ENCODE measurements at regions not wholly inside any gene's neighbourhood (a gene's known extent, or its start where the extent isn't known, plus 50 kb on each side); places are given as distances from the start of the nearest gene placed in this dataset.

DNA sequence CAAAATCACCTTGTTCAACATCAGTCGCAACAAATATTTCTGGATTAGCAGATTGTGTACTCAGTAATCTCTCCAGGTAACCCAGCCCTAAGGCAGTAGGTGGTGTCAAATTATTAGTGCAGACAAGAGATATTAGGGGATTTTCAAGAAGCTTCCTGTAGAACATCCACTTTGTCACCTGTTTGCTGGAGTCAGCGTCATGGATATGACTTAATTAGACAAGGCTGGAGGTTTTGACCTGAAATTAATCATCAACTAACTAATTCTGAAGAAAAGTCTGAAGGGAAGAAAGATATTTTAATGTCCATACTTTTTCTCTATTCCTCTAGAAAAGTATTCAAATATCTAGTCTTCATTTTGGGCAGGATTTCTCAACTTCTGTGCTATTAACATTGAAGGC, 91.4 kb upstream of the CCDC112 start:
- no peak overlapping the region for H3K4me3 ChIP-seq (replicated peaks; ENCODE audit: low read depth, low read length)
- H3K27me3 ChIP-seq (replicated peaks; ENCODE audit: control insufficient read depth, insufficient read depth, low read length), result no peaks in the 10 kb centered on the region
- DNase-seq (ENCODE audit: extremely low read depth, insufficient read length), result no peak
- no peaks in the 10 kb centered on the region for H3K36me3 ChIP-seq (ENCODE audit: control insufficient read depth, insufficient read depth, low read length)
- TF ChIP-seq, protein P1, sequence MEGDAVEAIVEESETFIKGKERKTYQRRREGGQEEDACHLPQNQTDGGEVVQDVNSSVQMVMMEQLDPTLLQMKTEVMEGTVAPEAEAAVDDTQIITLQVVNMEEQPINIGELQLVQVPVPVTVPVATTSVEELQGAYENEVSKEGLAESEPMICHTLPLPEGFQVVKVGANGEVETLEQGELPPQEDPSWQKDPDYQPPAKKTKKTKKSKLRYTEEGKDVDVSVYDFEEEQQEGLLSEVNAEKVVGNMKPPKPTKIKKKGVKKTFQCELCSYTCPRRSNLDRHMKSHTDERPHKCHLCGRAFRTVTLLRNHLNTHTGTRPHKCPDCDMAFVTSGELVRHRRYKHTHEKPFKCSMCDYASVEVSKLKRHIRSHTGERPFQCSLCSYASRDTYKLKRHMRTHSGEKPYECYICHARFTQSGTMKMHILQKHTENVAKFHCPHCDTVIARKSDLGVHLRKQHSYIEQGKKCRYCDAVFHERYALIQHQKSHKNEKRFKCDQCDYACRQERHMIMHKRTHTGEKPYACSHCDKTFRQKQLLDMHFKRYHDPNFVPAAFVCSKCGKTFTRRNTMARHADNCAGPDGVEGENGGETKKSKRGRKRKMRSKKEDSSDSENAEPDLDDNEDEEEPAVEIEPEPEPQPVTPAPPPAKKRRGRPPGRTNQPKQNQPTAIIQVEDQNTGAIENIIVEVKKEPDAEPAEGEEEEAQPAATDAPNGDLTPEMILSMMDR (IDR thresholded peaks at IDR 0.05; ENCODE audit: insufficient read depth, low read length, poor library complexity, severe bottlenecking), result no peak

DNA sequence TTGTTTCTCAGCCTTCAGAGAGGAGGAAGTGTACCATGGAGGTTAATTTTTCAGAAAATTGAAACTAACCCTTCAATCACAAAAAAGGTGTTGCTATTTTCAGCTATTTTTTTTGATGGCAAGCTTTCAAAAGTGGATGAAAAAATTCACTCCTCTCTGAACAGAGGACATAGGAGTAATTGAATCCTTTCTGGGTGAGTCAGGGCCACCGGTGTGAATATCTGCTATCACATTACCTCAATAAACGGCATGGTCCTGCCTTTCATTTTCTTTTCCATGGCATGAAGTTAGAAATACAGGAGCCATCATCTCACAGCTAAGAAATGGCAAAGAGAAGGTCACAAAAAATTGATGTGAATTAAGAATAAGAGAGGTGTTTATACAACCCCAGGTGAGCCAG, 90.2 kb upstream of the CCDC112 start:
- TF ChIP-seq, protein P1 (IDR thresholded peaks at IDR 0.05; ENCODE audit: insufficient read depth, low read length, poor library complexity, severe bottlenecking), result no peak
- Histone ChIP-seq H3K4me3 (replicated peaks; ENCODE audit: low read depth, low read length) (no peak overlapping the region), H3K36me3 (ENCODE audit: control insufficient read depth, insufficient read depth, low read length) (no peaks in the 10 kb centered on the region), H3K27me3 (replicated peaks; ENCODE audit: control insufficient read depth, insufficient read depth, low read length) (no peaks in the 10 kb centered on the region)
- DNase-seq (ENCODE audit: extremely low read depth, insufficient read length), result no peak

DNA sequence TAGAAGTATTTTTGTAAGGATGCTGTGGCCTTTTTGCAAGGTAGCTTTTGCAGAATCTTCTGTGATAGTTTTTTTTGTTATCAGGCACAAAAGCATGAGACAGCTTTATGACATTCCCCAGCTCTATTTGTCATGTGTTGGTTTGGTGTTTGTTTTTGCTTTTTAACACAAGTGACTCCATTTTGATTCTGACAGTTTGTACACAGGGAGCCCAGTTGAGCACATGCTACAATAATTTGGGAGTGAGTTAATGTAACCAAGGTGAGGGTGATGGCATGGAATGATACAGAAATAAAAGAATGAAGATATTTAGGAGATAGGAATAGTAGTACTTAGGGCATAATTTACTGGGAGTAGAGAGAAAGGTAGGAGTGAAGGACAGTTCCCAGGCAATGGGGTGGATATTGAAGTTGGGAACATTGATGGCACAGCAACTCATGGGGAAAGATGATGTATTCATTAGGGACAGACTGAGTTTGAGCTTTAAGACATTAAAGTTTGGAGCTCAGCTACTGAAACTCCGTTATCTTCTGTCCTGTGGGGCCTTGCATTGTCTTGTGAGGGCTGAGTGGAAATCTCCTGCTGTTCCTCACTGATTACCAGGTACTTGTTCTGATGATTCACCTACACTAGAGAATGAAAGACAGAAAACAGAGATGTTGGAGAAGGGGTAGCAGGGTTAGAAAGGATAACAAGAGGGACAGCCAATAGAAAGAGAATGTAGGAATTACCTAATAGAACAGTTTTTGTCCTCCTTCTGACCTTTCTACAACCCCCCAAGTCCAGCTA, 88.3 kb upstream of the CCDC112 start:
- Histone ChIP-seq H3K27me3 (replicated peaks; ENCODE audit: control insufficient read depth, insufficient read depth, low read length) (no peaks in the 10 kb centered on the region), H3K36me3 (ENCODE audit: control insufficient read depth, insufficient read depth, low read length) (no peaks in the 10 kb centered on the region), H3K4me3 (replicated peaks; ENCODE audit: low read depth, low read length) (no peak overlapping the region)
- TF ChIP-seq, protein P1 (IDR thresholded peaks at IDR 0.05; ENCODE audit: insufficient read depth, low read length, poor library complexity, severe bottlenecking), result no peak
- no peak for DNase-seq (ENCODE audit: extremely low read depth, insufficient read length)

DNA sequence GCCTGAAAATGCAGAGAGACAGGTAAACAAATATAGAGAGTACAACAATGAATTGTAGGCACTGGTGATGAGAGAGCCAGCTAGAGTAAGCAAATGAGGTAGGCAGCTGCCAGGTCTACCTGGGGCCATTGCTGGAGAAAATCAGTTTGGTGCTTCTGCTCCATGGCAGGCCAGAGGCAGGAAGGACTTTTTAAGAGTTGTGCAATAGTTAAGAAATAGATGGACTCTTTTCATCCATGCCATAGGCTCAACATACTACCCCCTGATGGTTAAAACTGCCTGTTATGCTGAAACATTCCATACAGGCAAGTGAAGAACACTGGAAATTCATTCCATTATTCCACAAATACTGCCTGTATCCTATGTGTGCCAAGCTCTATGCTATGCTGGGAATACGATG, 86.5 kb upstream of the CCDC112 start:
- H3K27me3 ChIP-seq (replicated peaks; ENCODE audit: control insufficient read depth, insufficient read depth, low read length), result no peaks in the 10 kb centered on the region
- no peak for DNase-seq (ENCODE audit: extremely low read depth, insufficient read length)
- TF ChIP-seq, protein P1 (IDR thresholded peaks at IDR 0.05; ENCODE audit: insufficient read depth, low read length, poor library complexity, severe bottlenecking), result no peak

DNA sequence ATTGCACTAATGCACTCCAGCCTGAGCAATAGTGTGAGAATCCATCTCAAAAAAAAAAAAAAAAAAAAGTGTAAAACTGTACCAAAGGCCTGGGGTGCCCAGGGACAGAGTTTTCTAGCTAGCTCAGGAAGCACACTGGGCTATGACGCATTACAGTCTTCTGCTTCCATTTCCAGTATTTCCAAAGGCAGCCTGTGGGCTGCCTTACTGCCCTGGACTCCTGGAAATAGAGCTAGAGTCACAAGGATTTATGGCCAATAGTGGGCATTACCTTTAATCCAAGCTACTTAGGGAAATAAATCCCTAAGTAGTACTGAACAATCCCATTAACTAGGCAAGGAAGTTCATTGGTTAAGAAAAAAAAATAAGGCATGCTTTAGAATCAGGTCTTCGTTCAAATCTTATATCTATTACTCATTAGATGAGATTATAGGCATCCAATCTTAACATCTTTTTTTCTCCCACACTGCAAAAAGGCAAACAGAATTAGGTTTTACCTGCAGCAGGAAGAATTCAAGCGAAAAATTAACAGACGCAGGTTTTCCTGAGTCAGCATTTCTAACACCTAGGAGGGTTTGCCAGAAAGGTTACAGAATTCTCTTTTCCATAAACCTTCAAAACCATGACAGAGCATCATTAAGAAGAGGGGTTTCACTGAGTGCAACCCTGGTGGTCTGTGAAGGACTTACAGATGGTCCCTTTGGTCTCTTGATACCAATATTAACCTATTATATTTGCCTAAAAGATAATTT, 85.6 kb upstream of the CCDC112 start:
- no peak for DNase-seq (ENCODE audit: extremely low read depth, insufficient read length)
- TF ChIP-seq, protein P1 (IDR thresholded peaks at IDR 0.05; ENCODE audit: insufficient read depth, low read length, poor library complexity, severe bottlenecking), result no peak
- no peaks in the 10 kb centered on the region for H3K27me3 ChIP-seq (replicated peaks; ENCODE audit: control insufficient read depth, insufficient read depth, low read length)
- no peaks in the 10 kb centered on the region for H3K36me3 ChIP-seq (ENCODE audit: control insufficient read depth, insufficient read depth, low read length)
- H3K4me3 ChIP-seq (replicated peaks; ENCODE audit: low read depth, low read length), result no peak overlapping the region

More for the DNA sequence above, 86.5 kb upstream of the CCDC112 start:
- H3K4me3 ChIP-seq (replicated peaks; ENCODE audit: low read depth, low read length), result no peak overlapping the region
- no peaks in the 10 kb centered on the region for H3K36me3 ChIP-seq (ENCODE audit: control insufficient read depth, insufficient read depth, low read length)
